GM12891 (cell line): ENCODE measurements at regions not wholly inside any gene's neighbourhood (a gene's known extent, or its start where the extent isn't known, plus 50 kb on each side); places are given as distances from the start of the nearest gene placed in this dataset.

Experiments
- PAX5 ChIP-seq: IDR thresholded peaks from 2 replicates; pipeline ENCODE4 v1.6.1; 2011; ENCODE audit warnings: low read length, moderate library complexity, mild to moderate bottlenecking; ENCODE audit not compliant: insufficient read depth, severe bottlenecking
- POLR2A ChIP-seq: IDR thresholded peaks from 2 replicates; pipeline ENCODE4 v1.6.1; 2011; ENCODE audit warnings: low read depth, low read length, control low read depth
- POLR2AphosphoS5 ChIP-seq: IDR thresholded peaks from 2 replicates; pipeline ENCODE4 v1.6.1; 2011; ENCODE audit warnings: low read depth, low read length, control low read depth
- SPI1 ChIP-seq: IDR thresholded peaks from 2 replicates; pipeline ENCODE4 v1.6.1; 2011; ENCODE audit warnings: low read depth, low read length, control low read depth
- TAF1 ChIP-seq: IDR thresholded peaks from 2 replicates; pipeline ENCODE4 v1.6.1; 2011; ENCODE audit warnings: low read depth, low read length, control low read depth

- no peak for TF ChIP-seq SPI1
- no peak for TF ChIP-seq POLR2A
- no peak for TF ChIP-seq TAF1
- TF ChIP-seq POLR2AphosphoS5, result no peak
- TF ChIP-seq PAX5, result no peak
These were observed 1162.4 kb downstream of the TUSC7 start for GRCh38 chr3:117871934-117872333.
